Spleen (tissue), 7 donors: ENCODE measurements at regions not wholly inside any gene's neighbourhood (a gene's known extent, or its start where the extent isn't known, plus 50 kb on each side); places are given as distances from the start of the nearest gene placed in this dataset.

Source experiments
- POLR2A ChIP-seq, 3 donors: fragments of 450-650 bp; IDR thresholded peaks; one replicate each; pipeline ENCODE4 v1.5.1; 2017; ENCODE audit warnings: antibody characterized with exemption in 3 of 3, mild to moderate bottlenecking in 1 of 3
- POLR2AphosphoS5 ChIP-seq, 3 donors: sonication (generic); formaldehyde crosslinking; IDR thresholded peaks; one replicate each; pipeline ENCODE4 v1.5.1; 2017; ENCODE audit warnings: antibody characterized with exemption in 3 of 3
- TF ChIP-seq, protein P1 (sequence below), 11 experiments: fragments of 200-600 bp in 7 of 11; fragments of 450-650 bp in 4 of 11; sonication (generic) in 4 of 11; IDR thresholded peaks in 8 of 11; conservative IDR thresholded peaks in 3 of 11; 1 replicate in 7 of 11; 2 replicates in 4 of 11; pipeline versions ENCODE4 v1.4.0 to v1.8.0; 2016 to 2021; ENCODE audit warnings: antibody characterized with exemption in 11 of 11, inconsistent platforms in 4 of 11, mild to moderate bottlenecking in 1 of 11
- donor health status: DM: no; HTN: no; CAD: no; lungs with moderate emphysema.
- donor health status: DM: no; HTN: no; CAD: no.
- donor health status: DM: no; HTN: no; CAD: no.

GRCh38 chr13:99844421-99844820 is 127.1 kb downstream of the ZIC5 start:
- TF ChIP-seq, protein P1, sequence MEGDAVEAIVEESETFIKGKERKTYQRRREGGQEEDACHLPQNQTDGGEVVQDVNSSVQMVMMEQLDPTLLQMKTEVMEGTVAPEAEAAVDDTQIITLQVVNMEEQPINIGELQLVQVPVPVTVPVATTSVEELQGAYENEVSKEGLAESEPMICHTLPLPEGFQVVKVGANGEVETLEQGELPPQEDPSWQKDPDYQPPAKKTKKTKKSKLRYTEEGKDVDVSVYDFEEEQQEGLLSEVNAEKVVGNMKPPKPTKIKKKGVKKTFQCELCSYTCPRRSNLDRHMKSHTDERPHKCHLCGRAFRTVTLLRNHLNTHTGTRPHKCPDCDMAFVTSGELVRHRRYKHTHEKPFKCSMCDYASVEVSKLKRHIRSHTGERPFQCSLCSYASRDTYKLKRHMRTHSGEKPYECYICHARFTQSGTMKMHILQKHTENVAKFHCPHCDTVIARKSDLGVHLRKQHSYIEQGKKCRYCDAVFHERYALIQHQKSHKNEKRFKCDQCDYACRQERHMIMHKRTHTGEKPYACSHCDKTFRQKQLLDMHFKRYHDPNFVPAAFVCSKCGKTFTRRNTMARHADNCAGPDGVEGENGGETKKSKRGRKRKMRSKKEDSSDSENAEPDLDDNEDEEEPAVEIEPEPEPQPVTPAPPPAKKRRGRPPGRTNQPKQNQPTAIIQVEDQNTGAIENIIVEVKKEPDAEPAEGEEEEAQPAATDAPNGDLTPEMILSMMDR (IDR thresholded peaks at IDR 0.05 in 8 of 11, conservative IDR thresholded peaks at IDR 0.05 in 3 of 11): no peak
- TF ChIP-seq POLR2AphosphoS5 (IDR thresholded peaks at IDR 0.05) (no peak), POLR2A (IDR thresholded peaks at IDR 0.05) (no peak)
